SK-N-SH (cell line): ENCODE measurements at regions not wholly inside any gene's neighbourhood (a gene's known extent, or its start where the extent isn't known, plus 50 kb on each side); places are given as distances from the start of the nearest gene placed in this dataset.

Experiments used
- EP300 ChIP-seq, 2 experiments: IDR thresholded peaks; 2 replicates each; pipeline versions ENCODE4 v1.4.0 to v1.6.1; 2012; ENCODE audit warnings: borderline replicate concordance in 1 of 2, low read depth in 1 of 2, low read length in 1 of 2
- GABPA ChIP-seq: IDR thresholded peaks from 2 replicates; pipeline ENCODE4 v1.4.0; 2012; ENCODE audit warnings: low read depth, mild to moderate bottlenecking
- YY1 ChIP-seq: IDR thresholded peaks from 2 replicates; pipeline ENCODE4 v1.4.0; 2012; ENCODE audit warnings: low read depth, mild to moderate bottlenecking
- TF ChIP-seq, protein P1 (sequence below): fragments of 200-600 bp; sonication (generic); IDR thresholded peaks from 2 replicates; pipeline ENCODE4 v1.6.1; 2017; ENCODE audit warnings: antibody characterized with exemption, mild to moderate bottlenecking, moderate library complexity
- TF ChIP-seq, protein P2 (sequence below): fragments of 150-350 bp; IDR thresholded peaks from 2 replicates; pipeline ENCODE4 v1.6.1; 2016; ENCODE audit warnings: mild to moderate bottlenecking, low read depth, low read length

DNA sequence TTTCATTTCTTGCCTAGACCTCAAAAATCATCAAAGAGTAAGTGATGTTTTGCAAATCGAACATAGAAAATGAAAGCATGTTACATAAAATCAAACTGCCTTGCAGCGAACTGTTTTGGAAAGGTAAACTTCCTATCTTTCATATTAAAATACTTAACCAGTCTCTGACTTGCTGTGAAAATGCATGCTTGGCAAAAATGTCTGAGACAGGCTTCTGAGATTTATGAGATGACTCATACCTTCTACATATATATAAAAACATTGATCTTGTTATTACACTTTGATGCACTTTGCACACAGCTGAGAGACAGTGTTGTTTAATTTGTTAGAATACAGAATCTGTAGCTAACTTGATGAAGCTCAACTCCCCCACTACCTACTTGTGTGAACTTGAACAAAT lies 179.1 kb downstream of the KITLG start:
- TF ChIP-seq, protein P1, sequence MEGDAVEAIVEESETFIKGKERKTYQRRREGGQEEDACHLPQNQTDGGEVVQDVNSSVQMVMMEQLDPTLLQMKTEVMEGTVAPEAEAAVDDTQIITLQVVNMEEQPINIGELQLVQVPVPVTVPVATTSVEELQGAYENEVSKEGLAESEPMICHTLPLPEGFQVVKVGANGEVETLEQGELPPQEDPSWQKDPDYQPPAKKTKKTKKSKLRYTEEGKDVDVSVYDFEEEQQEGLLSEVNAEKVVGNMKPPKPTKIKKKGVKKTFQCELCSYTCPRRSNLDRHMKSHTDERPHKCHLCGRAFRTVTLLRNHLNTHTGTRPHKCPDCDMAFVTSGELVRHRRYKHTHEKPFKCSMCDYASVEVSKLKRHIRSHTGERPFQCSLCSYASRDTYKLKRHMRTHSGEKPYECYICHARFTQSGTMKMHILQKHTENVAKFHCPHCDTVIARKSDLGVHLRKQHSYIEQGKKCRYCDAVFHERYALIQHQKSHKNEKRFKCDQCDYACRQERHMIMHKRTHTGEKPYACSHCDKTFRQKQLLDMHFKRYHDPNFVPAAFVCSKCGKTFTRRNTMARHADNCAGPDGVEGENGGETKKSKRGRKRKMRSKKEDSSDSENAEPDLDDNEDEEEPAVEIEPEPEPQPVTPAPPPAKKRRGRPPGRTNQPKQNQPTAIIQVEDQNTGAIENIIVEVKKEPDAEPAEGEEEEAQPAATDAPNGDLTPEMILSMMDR: no peak
- TF ChIP-seq EP300 (IDR thresholded peaks at IDR 0.05; ENCODE audit: borderline replicate concordance in 1 of 2, low read depth in 1 of 2, low read length in 1 of 2) (no peak), GABPA (no peak), YY1 (no peak)
- TF ChIP-seq, protein P2, sequence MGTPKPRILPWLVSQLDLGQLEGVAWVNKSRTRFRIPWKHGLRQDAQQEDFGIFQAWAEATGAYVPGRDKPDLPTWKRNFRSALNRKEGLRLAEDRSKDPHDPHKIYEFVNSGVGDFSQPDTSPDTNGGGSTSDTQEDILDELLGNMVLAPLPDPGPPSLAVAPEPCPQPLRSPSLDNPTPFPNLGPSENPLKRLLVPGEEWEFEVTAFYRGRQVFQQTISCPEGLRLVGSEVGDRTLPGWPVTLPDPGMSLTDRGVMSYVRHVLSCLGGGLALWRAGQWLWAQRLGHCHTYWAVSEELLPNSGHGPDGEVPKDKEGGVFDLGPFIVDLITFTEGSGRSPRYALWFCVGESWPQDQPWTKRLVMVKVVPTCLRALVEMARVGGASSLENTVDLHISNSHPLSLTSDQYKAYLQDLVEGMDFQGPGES: no peak
